ENCODE measurements at regions not wholly inside any gene's neighbourhood (a gene's known extent, or its start where the extent isn't known, plus 50 kb on each side); places are given as distances from the start of the nearest gene placed in this dataset.

- 59% methylated on average over 1 of the region's 1 CpG for WGBS (ENCODE audit: low lambda C conversion rate, missing lambda C conversion rate)
- DNase-seq (ENCODE audit: low spot score), result no peak
Observed at GRCh38 chr5:115392611-115393010, 96.2 kb upstream of the CCDC112 start.

GRCh38 chr5:115391780-115392179, 95.3 kb upstream of the CCDC112 start:
- peaks cover 13% of the 10 kb centered on the region for H3K4me1 ChIP-seq (ENCODE audit: insufficient read depth)
- no peaks in the 10 kb centered on the region for H4K20me1 ChIP-seq (ENCODE audit: insufficient read depth, poor library complexity, severe bottlenecking)
- WGBS (ENCODE audit: low lambda C conversion rate, missing lambda C conversion rate), result 96% methylated on average over 5 of the region's 5 CpGs
- no peak overlapping the region for H3K27ac ChIP-seq
- TF ChIP-seq EZH2phosphoT487 (IDR thresholded peaks at IDR 0.05; ENCODE audit: low read depth, severe bottlenecking, unreplicated experiment), result no peak
- TF ChIP-seq CTCF (IDR thresholded peaks at IDR 0.05; ENCODE audit: poor library complexity), result no peak
- TF ChIP-seq EZH2 (IDR thresholded peaks at IDR 0.05; ENCODE audit: borderline replicate concordance), result no peak
- no peak overlapping the region for H3K4me3 ChIP-seq
- H3K9me2 ChIP-seq (replicated peaks; ENCODE audit: insufficient read depth), result no peaks in the 10 kb centered on the region
- no peaks in the 10 kb centered on the region for H3K9me3 ChIP-seq (ENCODE audit: low read depth)
- no peaks in the 10 kb centered on the region for H3K79me2 ChIP-seq
- H2AFZ ChIP-seq, result no peak overlapping the region
- no peak for DNase-seq (ENCODE audit: low spot score)
- no peaks in the 10 kb centered on the region for H3K27me3 ChIP-seq
- H3K36me3 ChIP-seq (replicated peaks; ENCODE audit: insufficient read depth, low read depth), result no peaks in the 10 kb centered on the region
- no peak overlapping the region for H3K4me2 ChIP-seq

More at GRCh38 chr5:115392611-115393010, 96.2 kb upstream of the CCDC112 start:
- no peaks in the 10 kb centered on the region for H3K36me3 ChIP-seq (replicated peaks; ENCODE audit: insufficient read depth, low read depth)
- H3K9me3 ChIP-seq (ENCODE audit: low read depth), result no peaks in the 10 kb centered on the region
- no peak overlapping the region for H2AFZ ChIP-seq
- no peaks in the 10 kb centered on the region for H3K79me2 ChIP-seq
- peaks cover 13% of the 10 kb centered on the region for H3K4me1 ChIP-seq (ENCODE audit: insufficient read depth)
- H3K4me2 ChIP-seq, result no peak overlapping the region
- H3K27ac ChIP-seq, result no peak overlapping the region
- H3K4me3 ChIP-seq, result no peak overlapping the region
- TF ChIP-seq CTCF (IDR thresholded peaks at IDR 0.05; ENCODE audit: poor library complexity) (no peak), EZH2phosphoT487 (IDR thresholded peaks at IDR 0.05; ENCODE audit: low read depth, severe bottlenecking, unreplicated experiment) (no peak)
- H4K20me1 ChIP-seq (ENCODE audit: insufficient read depth, poor library complexity, severe bottlenecking), result no peaks in the 10 kb centered on the region
- no peaks in the 10 kb centered on the region for H3K9me2 ChIP-seq (replicated peaks; ENCODE audit: insufficient read depth)
- no peaks in the 10 kb centered on the region for H3K27me3 ChIP-seq

- 82% methylated on average over 15 of the region's 15 CpGs for WGBS (ENCODE audit: low lambda C conversion rate, missing lambda C conversion rate)
- no peaks in the 10 kb centered on the region for H3K9me2 ChIP-seq (replicated peaks; ENCODE audit: insufficient read depth)
- H3K36me3 ChIP-seq (replicated peaks; ENCODE audit: insufficient read depth, low read depth), result no peaks in the 10 kb centered on the region
- no peak for DNase-seq (ENCODE audit: low spot score)
- H4K20me1 ChIP-seq (ENCODE audit: insufficient read depth, poor library complexity, severe bottlenecking), result no peaks in the 10 kb centered on the region
- H3K79me2 ChIP-seq, result no peaks in the 10 kb centered on the region
- TF ChIP-seq CTCF (IDR thresholded peaks at IDR 0.05; ENCODE audit: poor library complexity) (no peak), EZH2 (IDR thresholded peaks at IDR 0.05; ENCODE audit: borderline replicate concordance) (no peak), EZH2phosphoT487 (IDR thresholded peaks at IDR 0.05; ENCODE audit: low read depth, severe bottlenecking, unreplicated experiment) (no peak)
- peaks cover 13% of the 10 kb centered on the region for H3K4me1 ChIP-seq (ENCODE audit: insufficient read depth)
- H3K4me2 ChIP-seq, result no peak overlapping the region
- no peak overlapping the region for H3K4me3 ChIP-seq
- no peak overlapping the region for H3K27ac ChIP-seq
- H3K27me3 ChIP-seq, result no peaks in the 10 kb centered on the region
- H3K9me3 ChIP-seq (ENCODE audit: low read depth), result no peaks in the 10 kb centered on the region
- H2AFZ ChIP-seq, result no peak overlapping the region
Observed at GRCh38 chr5:115389799-115390382, 93.4 kb upstream of the CCDC112 start.

Data from hepatocyte (in vitro differentiated cells).